Activated naive CD4-positive, alpha-beta T cell treated with anti-CD3 and anti-CD28 coated beads for 36 hours (primary cell): ENCODE measurements at regions not wholly inside any gene's neighbourhood (a gene's known extent, or its start where the extent isn't known, plus 50 kb on each side); places are given as distances from the start of the nearest gene placed in this dataset.

ENCODE experiments used
- CTCF ChIA-PET: fragments of 350-600 bp; sonication (Branson Sonifier 250); formaldehyde crosslinking; loops from one replicate; lab custom pipeline; 2021; ENCODE audit warnings: antibody characterized with exemption; lab: Charles Lee
- DNase-seq: peaks from one replicate; pipeline ENCODE4 v3.0.0-alpha.2; 2020
- H3K27ac Mint-ChIP-seq: one replicate; pipeline ENCODE4 v1.8.0; 2021; ENCODE audit warnings: mild to moderate bottlenecking, mixed read lengths
- H3K27me3 Mint-ChIP-seq: one replicate; pipeline ENCODE4 v1.8.0; 2021; ENCODE audit warnings: low read depth, mixed read lengths
- H3K36me3 Mint-ChIP-seq: one replicate; pipeline ENCODE4 v1.8.0; 2021; ENCODE audit warnings: low read depth, mixed read lengths
- H3K4me1 Mint-ChIP-seq: one replicate; pipeline ENCODE4 v1.8.0; 2021; ENCODE audit warnings: low read depth, mixed read lengths
- H3K4me3 Mint-ChIP-seq: one replicate; pipeline ENCODE4 v1.8.0; 2021; ENCODE audit warnings: mild to moderate bottlenecking, moderate library complexity, mixed read lengths
- H3K9me3 Mint-ChIP-seq: one replicate; pipeline ENCODE4 v1.8.0; 2021; ENCODE audit warnings: mixed read lengths
- intact Hi-C: fragments of 100-400 bp; cut with micrococcal nuclease; formaldehyde crosslinking; loops from one replicate; pipeline ENCODE4 v1.15.1; 2023

- Mint-ChIP-seq H3K4me3 (no peak overlapping the region), H3K9me3 (no peaks in the 10 kb centered on the region), H3K27me3 (peaks cover 8% of the 10 kb centered on the region), H3K27ac (no peak overlapping the region), H3K36me3 (no peaks in the 10 kb centered on the region), H3K4me1 (no peaks in the 10 kb centered on the region)
- intact Hi-C loops: no loop called here
- CTCF ChIA-PET: interaction anchor here (0.7 to 1.2 kb wide), 2 partner anchors 21 to 553 kb away, joined by 3 to 4 read pairs; no protein-coding TSS in a partner anchor
- no peak for DNase-seq
These were observed 195.1 kb downstream of the C1D start for GRCh38 chr2:67867735-67868134.

- no peak overlapping the region for H3K4me3 Mint-ChIP-seq
- no peak overlapping the region for H3K27ac Mint-ChIP-seq
- DNase-seq: no peak
- H3K36me3 Mint-ChIP-seq: no peaks in the 10 kb centered on the region
- CTCF ChIA-PET: no interaction called here
- H3K4me1 Mint-ChIP-seq: no peaks in the 10 kb centered on the region
- intact Hi-C loops: no loop called here
- peaks cover 1% of the 10 kb centered on the region for H3K9me3 Mint-ChIP-seq
- peaks cover 9% of the 10 kb centered on the region for H3K27me3 Mint-ChIP-seq
These were observed 191.0 kb downstream of the C1D start for GRCh38 chr2:67871686-67872412.

- peaks cover 1% of the 10 kb centered on the region for H3K9me3 Mint-ChIP-seq
- no peak for DNase-seq
- intact Hi-C loops: no loop called here
- H3K36me3 Mint-ChIP-seq: no peaks in the 10 kb centered on the region
- no peak overlapping the region for H3K27ac Mint-ChIP-seq
- H3K4me3 Mint-ChIP-seq: no peak overlapping the region
- H3K4me1 Mint-ChIP-seq: no peaks in the 10 kb centered on the region
- H3K27me3 Mint-ChIP-seq: peaks cover 9% of the 10 kb centered on the region
- CTCF ChIA-PET: no interaction called here
These were observed 190.3 kb downstream of the C1D start for GRCh38 chr2:67872481-67872880.

- Mint-ChIP-seq H3K27me3 (peaks cover 9% of the 10 kb centered on the region), H3K9me3 (peaks cover 1% of the 10 kb centered on the region), H3K27ac (no peak overlapping the region), H3K4me1 (no peaks in the 10 kb centered on the region), H3K36me3 (no peaks in the 10 kb centered on the region), H3K4me3 (no peak overlapping the region)
- DNase-seq: no peak
- intact Hi-C loops: no loop called here
- CTCF ChIA-PET: no interaction called here
These were observed 188.9 kb downstream of the C1D start for GRCh38 chr2:67873916-67874315.

- Mint-ChIP-seq H3K27me3 (peaks cover 5% of the 10 kb centered on the region), H3K4me3 (no peak overlapping the region), H3K9me3 (peaks cover 1% of the 10 kb centered on the region), H3K36me3 (no peaks in the 10 kb centered on the region), H3K27ac (no peak overlapping the region), H3K4me1 (no peaks in the 10 kb centered on the region)
- CTCF ChIA-PET: no interaction called here
- intact Hi-C loops: no loop called here
- no peak for DNase-seq
These were observed 186.6 kb downstream of the C1D start for GRCh38 chr2:67876176-67876575.

- intact Hi-C loops: no loop called here
- DNase-seq: no peak
- no peak overlapping the region for H3K4me3 Mint-ChIP-seq
- peaks cover 2% of the 10 kb centered on the region for H3K27me3 Mint-ChIP-seq
- no peaks in the 10 kb centered on the region for H3K36me3 Mint-ChIP-seq
- H3K9me3 Mint-ChIP-seq: peaks cover 1% of the 10 kb centered on the region
- H3K27ac Mint-ChIP-seq: no peak overlapping the region
- CTCF ChIA-PET: no interaction called here
- no peaks in the 10 kb centered on the region for H3K4me1 Mint-ChIP-seq
These were observed 185.5 kb downstream of the C1D start for GRCh38 chr2:67877301-67877700.

- CTCF ChIA-PET: interaction anchor here (0.6 kb wide), 1 partner anchor 50 kb away, joined by 3 read pairs; no protein-coding TSS in a partner anchor
- no peaks in the 10 kb centered on the region for H3K4me1 Mint-ChIP-seq
- H3K9me3 Mint-ChIP-seq: peaks cover 1% of the 10 kb centered on the region
- DNase-seq: no peak
- H3K27me3 Mint-ChIP-seq: peaks cover 3% of the 10 kb centered on the region
- H3K4me3 Mint-ChIP-seq: no peak overlapping the region
- intact Hi-C loops: no loop called here
- no peak overlapping the region for H3K27ac Mint-ChIP-seq
- no peaks in the 10 kb centered on the region for H3K36me3 Mint-ChIP-seq
These were observed 184.1 kb downstream of the C1D start for GRCh38 chr2:67878743-67879142.

- no peaks in the 10 kb centered on the region for H3K4me1 Mint-ChIP-seq
- intact Hi-C loops: no loop called here
- no peak for DNase-seq
- H3K27me3 Mint-ChIP-seq: peaks cover 7% of the 10 kb centered on the region
- no peak overlapping the region for H3K27ac Mint-ChIP-seq
- no peak overlapping the region for H3K4me3 Mint-ChIP-seq
- CTCF ChIA-PET: interaction anchor here (0.6 kb wide), 1 partner anchor 370 kb away, joined by 3 read pairs; no protein-coding TSS in a partner anchor
- no peaks in the 10 kb centered on the region for H3K9me3 Mint-ChIP-seq
- no peaks in the 10 kb centered on the region for H3K36me3 Mint-ChIP-seq
These were observed 183.1 kb downstream of the C1D start for GRCh38 chr2:67879586-67880290.

- no peaks in the 10 kb centered on the region for H3K9me3 Mint-ChIP-seq
- H3K27ac Mint-ChIP-seq: no peak overlapping the region
- no peak for DNase-seq
- CTCF ChIA-PET: no interaction called here
- H3K27me3 Mint-ChIP-seq: peaks cover 7% of the 10 kb centered on the region
- H3K4me1 Mint-ChIP-seq: no peaks in the 10 kb centered on the region
- intact Hi-C loops: no loop called here
- no peaks in the 10 kb centered on the region for H3K36me3 Mint-ChIP-seq
- no peak overlapping the region for H3K4me3 Mint-ChIP-seq
These were observed 182.5 kb downstream of the C1D start for GRCh38 chr2:67880291-67880761.

- CTCF ChIA-PET: no interaction called here
- DNase-seq: no peak
- Mint-ChIP-seq H3K4me1 (no peaks in the 10 kb centered on the region), H3K27me3 (peaks cover 5% of the 10 kb centered on the region), H3K27ac (no peak overlapping the region), H3K4me3 (no peak overlapping the region), H3K36me3 (no peaks in the 10 kb centered on the region), H3K9me3 (no peaks in the 10 kb centered on the region)
- intact Hi-C loops: no loop called here
These were observed 181.0 kb downstream of the C1D start for GRCh38 chr2:67881816-67882215.

GRCh38 chr2:67883316-67884087 lies 179.3 kb downstream of the C1D start:
- peaks cover 5% of the 10 kb centered on the region for H3K27me3 Mint-ChIP-seq
- H3K4me3 Mint-ChIP-seq: no peak overlapping the region
- CTCF ChIA-PET: interaction anchor here (0.7 kb wide), 1 partner anchor 601 kb away, joined by 3 read pairs; no protein-coding TSS in a partner anchor

GRCh38 chr2:67888351-67889005 lies 174.3 kb downstream of the C1D start:
- H3K36me3 Mint-ChIP-seq: no peaks in the 10 kb centered on the region
- DNase-seq: no peak
- H3K27me3 Mint-ChIP-seq: peaks cover 5% of the 10 kb centered on the region
- no peak overlapping the region for H3K4me3 Mint-ChIP-seq
- intact Hi-C loops: no loop called here
- no peak overlapping the region for H3K27ac Mint-ChIP-seq
- CTCF ChIA-PET: no interaction called here
- no peaks in the 10 kb centered on the region for H3K9me3 Mint-ChIP-seq
- no peaks in the 10 kb centered on the region for H3K4me1 Mint-ChIP-seq

More at GRCh38 chr2:67883316-67884087, 179.3 kb downstream of the C1D start:
- H3K4me1 Mint-ChIP-seq: no peaks in the 10 kb centered on the region
- intact Hi-C loops: no loop called here
- no peaks in the 10 kb centered on the region for H3K9me3 Mint-ChIP-seq
- no peaks in the 10 kb centered on the region for H3K36me3 Mint-ChIP-seq
- no peak for DNase-seq
- no peak overlapping the region for H3K27ac Mint-ChIP-seq
